Adrenal gland (tissue), 5 donors: ENCODE measurements at regions not wholly inside any gene's neighbourhood (a gene's known extent, or its start where the extent isn't known, plus 50 kb on each side); places are given as distances from the start of the nearest gene placed in this dataset.

ENCODE experiments used
- CTCF ChIP-seq, 6 experiments: fragments of 450-650 bp in 4 of 6; fragments of 200-600 bp in 2 of 6; sonication (generic) in 1 of 6; IDR thresholded peaks; 1 replicate in 5 of 6; 2 replicates in 1 of 6; pipeline versions ENCODE4 v1.5.1 to v1.8.0; 2016 to 2021; ENCODE audit warnings: antibody characterized with exemption in 6 of 6, mild to moderate bottlenecking in 2 of 6, moderate library complexity in 1 of 6
- POLR2A ChIP-seq, 2 donors: fragments of 450-650 bp; IDR thresholded peaks; one replicate each; pipeline ENCODE4 v1.6.1; 2017; ENCODE audit warnings: antibody characterized with exemption in 2 of 2, mild to moderate bottlenecking in 2 of 2, moderate library complexity in 1 of 2
- donor health status: DM: no; HTN: no; CAD: no.

- no peak for TF ChIP-seq CTCF (IDR thresholded peaks at IDR 0.05)
- TF ChIP-seq POLR2A (IDR thresholded peaks at IDR 0.05): no peak
Measured at GRCh38 chr11:96878299-96879051, 488.7 kb downstream of the JRKL start.
